Stimulated activated CD8-positive, alpha-beta memory T cell treated with anti-CD3 and anti-CD28 coated beads, Interleukin-7, amount 100 ng/mL, for 1 hour (primary cell): ENCODE measurements at regions not wholly inside any gene's neighbourhood (a gene's known extent, or its start where the extent isn't known, plus 50 kb on each side); places are given as distances from the start of the nearest gene placed in this dataset.
"Not testable (repeated sequence)": the region's sequence is repeated elsewhere in the genome, so short reads cannot be mapped to it uniquely, and the experiment has no call there.

Source experiments
- DNase-seq, 2 donors: peaks; one replicate each; pipeline ENCODE4 v3.0.0-alpha.2; 2020; ENCODE audit warnings: low read depth in 2 of 2

GRCh38 chr9:33623658-33624586 lies 99.9 kb downstream of the ANKRD18B start:
- DNase-seq = peak; percentile 32 to 38

- not testable (repeated sequence) for DNase-seq
These were observed 104.3 kb downstream of the ANKRD18B start for GRCh38 chr9:33628318-33628717.

- DNase-seq = no peak
These were observed 104.9 kb downstream of the ANKRD18B start for GRCh38 chr9:33628865-33629410.

- DNase-seq = no peak
These were observed 109.6 kb downstream of the ANKRD18B start for GRCh38 chr9:33633636-33634035.

GRCh38 chr9:33637881-33638280 lies 113.8 kb downstream of the ANKRD18B start:
- DNase-seq = no peak

- no peak for DNase-seq
These were observed 114.4 kb downstream of the ANKRD18B start for GRCh38 chr9:33638391-33638915.

- DNase-seq = no peak
These were observed 121.7 kb downstream of the ANKRD18B start for GRCh38 chr9:33645706-33646105.

GRCh38 chr9:33649463-33649862 lies 125.4 kb downstream of the ANKRD18B start:
- DNase-seq = no peak

- no peak for DNase-seq
These were observed 127.1 kb downstream of the ANKRD18B start for GRCh38 chr9:33651125-33651524.

- no peak for DNase-seq
These were observed 135.4 kb upstream of the PRSS3 start for GRCh38 chr9:33659921-33660320.

- DNase-seq = no peak
These were observed 134.6 kb upstream of the PRSS3 start for GRCh38 chr9:33660772-33661171.

- DNase-seq = no peak
These were observed 134.2 kb upstream of the PRSS3 start for GRCh38 chr9:33661176-33661575.

- DNase-seq = no peak
These were observed 132.5 kb upstream of the PRSS3 start for GRCh38 chr9:33662871-33663270.

- DNase-seq = not testable (repeated sequence)
These were observed 119.1 kb upstream of the PRSS3 start for GRCh38 chr9:33676194-33676745.

- DNase-seq = no peak
These were observed 118.4 kb upstream of the PRSS3 start for GRCh38 chr9:33676746-33677505.

GRCh38 chr9:33677506-33677809 lies 117.9 kb upstream of the PRSS3 start:
- DNase-seq = no peak

- DNase-seq = no peak
These were observed 117.4 kb upstream of the PRSS3 start for GRCh38 chr9:33677961-33678360.

GRCh38 chr9:33682551-33682950 lies 112.8 kb upstream of the PRSS3 start:
- no peak for DNase-seq

GRCh38 chr9:33684831-33685230 lies 110.5 kb upstream of the PRSS3 start:
- no peak for DNase-seq

- no peak for DNase-seq
These were observed 108.4 kb upstream of the PRSS3 start for GRCh38 chr9:33686942-33687341.

GRCh38 chr9:33687779-33688178 lies 107.6 kb upstream of the PRSS3 start:
- DNase-seq = no peak
